GM21737 (cell line): ENCODE measurements at regions not wholly inside any gene's neighbourhood (a gene's known extent, or its start where the extent isn't known, plus 50 kb on each side); places are given as distances from the start of the nearest gene placed in this dataset.
"Not testable (repeated sequence)": the region's sequence is repeated elsewhere in the genome, so short reads cannot be mapped to it uniquely, and the experiment has no call there.

Source experiments
- ATAC-seq: cut with Tn5 transposase; IDR thresholded peaks from one replicate; pipeline ENCODE4 v1.9.1; 2021; ENCODE audit warnings: mild to moderate bottlenecking, moderate library complexity; ENCODE audit not compliant: unreplicated experiment

- ATAC-seq, result no peak
These were observed 91.4 kb downstream of the MOBP start for GRCh38 chr3:39558775-39559306.

GRCh38 chr3:39559543-39559942 is 92.1 kb downstream of the MOBP start:
- ATAC-seq, result no peak

GRCh38 chr3:39568508-39568907 is 101.0 kb downstream of the MOBP start:
- no peak for ATAC-seq

GRCh38 chr3:39569095-39569494 is 101.6 kb downstream of the MOBP start:
- no peak for ATAC-seq

GRCh38 chr3:39573392-39573791 is 105.9 kb downstream of the MOBP start:
- no peak for ATAC-seq

- no peak for ATAC-seq
These were observed 110.1 kb downstream of the MOBP start for GRCh38 chr3:39577541-39577940.

GRCh38 chr3:39586215-39586614 is 118.7 kb downstream of the MOBP start:
- ATAC-seq, result not testable (repeated sequence)

- ATAC-seq, result no peak
These were observed 119.6 kb downstream of the MOBP start for GRCh38 chr3:39587113-39587512.

- ATAC-seq, result no peak
These were observed 123.3 kb downstream of the MOBP start for GRCh38 chr3:39590806-39591205.

GRCh38 chr3:39592311-39593050 is 125.0 kb downstream of the MOBP start:
- no peak for ATAC-seq

- ATAC-seq, result no peak
These were observed 125.9 kb downstream of the MOBP start for GRCh38 chr3:39593341-39593740.

- ATAC-seq, result no peak
These were observed 133.8 kb downstream of the MOBP start for GRCh38 chr3:39601241-39601640.

- ATAC-seq, result no peak
These were observed 138.4 kb downstream of the MOBP start for GRCh38 chr3:39605837-39606236.

- ATAC-seq, result no peak
These were observed 158.7 kb downstream of the MOBP start for GRCh38 chr3:39626198-39626597.

- no peak for ATAC-seq
These were observed 163.7 kb downstream of the MOBP start for GRCh38 chr3:39631136-39631535.

- no peak for ATAC-seq
These were observed 170.3 kb downstream of the MOBP start for GRCh38 chr3:39637807-39638206.

GRCh38 chr3:39638301-39638700 is 170.8 kb downstream of the MOBP start:
- no peak for ATAC-seq

GRCh38 chr3:39639344-39640236 is 169.8 kb upstream of the MYRIP start:
- no peak for ATAC-seq

- no peak for ATAC-seq
These were observed 168.1 kb upstream of the MYRIP start for GRCh38 chr3:39641274-39641673.

GRCh38 chr3:39644176-39644575 is 165.2 kb upstream of the MYRIP start:
- no peak for ATAC-seq

- ATAC-seq, result not testable (repeated sequence)
These were observed 158.2 kb upstream of the MYRIP start for GRCh38 chr3:39651256-39651655.
